HK-2 (cell line): ENCODE measurements at regions not wholly inside any gene's neighbourhood (a gene's known extent, or its start where the extent isn't known, plus 50 kb on each side); places are given as distances from the start of the nearest gene placed in this dataset.
A peak's percentile ranks its signal among the peaks of the same experiment; 100 is the strongest.
"Not testable (repeated sequence)": the region's sequence is repeated elsewhere in the genome, so short reads cannot be mapped to it uniquely, and the experiment has no call there.

ENCODE experiments used
- DNase-seq: peaks from one replicate; pipeline ENCODE4 v3.0.0-alpha.2; 2018; ENCODE audit not compliant: unreplicated experiment

- not testable (repeated sequence) for DNase-seq
These were observed 74.2 kb upstream of the NOX3 start for GRCh38 chr6:155529814-155530213.

GRCh38 chr6:155528982-155529453, 73.4 kb upstream of the NOX3 start:
- DNase-seq, result peak; percentile 17

GRCh38 chr6:155528335-155528734, 72.7 kb upstream of the NOX3 start:
- DNase-seq, result no peak

- no peak for DNase-seq
These were observed 71.8 kb upstream of the NOX3 start for GRCh38 chr6:155527443-155527842.

GRCh38 chr6:155523821-155524651, 68.4 kb upstream of the NOX3 start:
- no peak for DNase-seq

- no peak for DNase-seq
These were observed 66.1 kb upstream of the NOX3 start for GRCh38 chr6:155521719-155522118.

GRCh38 chr6:155520078-155520477, 64.4 kb upstream of the NOX3 start:
- DNase-seq, result no peak

GRCh38 chr6:155519176-155519738, 63.6 kb upstream of the NOX3 start:
- DNase-seq, result no peak

- no peak for DNase-seq
These were observed 61.7 kb upstream of the NOX3 start for GRCh38 chr6:155517294-155517693.

GRCh38 chr6:155510879-155511278, 55.2 kb upstream of the NOX3 start:
- no peak for DNase-seq

- DNase-seq, result no peak
These were observed 54.3 kb upstream of the NOX3 start for GRCh38 chr6:155509743-155510475.

GRCh38 chr6:155505608-155505989, 50.0 kb upstream of the NOX3 start:
- no peak for DNase-seq
